PC-3 (cell line): ENCODE measurements at regions not wholly inside any gene's neighbourhood (a gene's known extent, or its start where the extent isn't known, plus 50 kb on each side); places are given as distances from the start of the nearest gene placed in this dataset.
A peak's percentile ranks its signal among the peaks of the same experiment; 100 is the strongest.

Source experiments
- CTCF ChIP-seq: fragments of 300-600 bp; sonication (generic); conservative IDR thresholded peaks from 2 replicates; pipeline ENCODE4 v1.5.1; 2017; ENCODE audit warnings: antibody characterized with exemption, low read depth, mild to moderate bottlenecking, low read length
- EZH2 ChIP-seq: fragments of 300-600 bp; sonication (generic); IDR thresholded peaks from one replicate; pipeline ENCODE4 v1.6.1; 2017; ENCODE audit warnings: antibody characterized with exemption, mild to moderate bottlenecking, low read length; ENCODE audit not compliant: unreplicated experiment
- EZH2phosphoT487 ChIP-seq: fragments of 300-600 bp; sonication (generic); IDR thresholded peaks from 2 replicates; pipeline ENCODE4 v1.6.1; 2018; ENCODE audit warnings: mild to moderate bottlenecking, antibody characterized with exemption, low read length, borderline replicate concordance

DNA sequence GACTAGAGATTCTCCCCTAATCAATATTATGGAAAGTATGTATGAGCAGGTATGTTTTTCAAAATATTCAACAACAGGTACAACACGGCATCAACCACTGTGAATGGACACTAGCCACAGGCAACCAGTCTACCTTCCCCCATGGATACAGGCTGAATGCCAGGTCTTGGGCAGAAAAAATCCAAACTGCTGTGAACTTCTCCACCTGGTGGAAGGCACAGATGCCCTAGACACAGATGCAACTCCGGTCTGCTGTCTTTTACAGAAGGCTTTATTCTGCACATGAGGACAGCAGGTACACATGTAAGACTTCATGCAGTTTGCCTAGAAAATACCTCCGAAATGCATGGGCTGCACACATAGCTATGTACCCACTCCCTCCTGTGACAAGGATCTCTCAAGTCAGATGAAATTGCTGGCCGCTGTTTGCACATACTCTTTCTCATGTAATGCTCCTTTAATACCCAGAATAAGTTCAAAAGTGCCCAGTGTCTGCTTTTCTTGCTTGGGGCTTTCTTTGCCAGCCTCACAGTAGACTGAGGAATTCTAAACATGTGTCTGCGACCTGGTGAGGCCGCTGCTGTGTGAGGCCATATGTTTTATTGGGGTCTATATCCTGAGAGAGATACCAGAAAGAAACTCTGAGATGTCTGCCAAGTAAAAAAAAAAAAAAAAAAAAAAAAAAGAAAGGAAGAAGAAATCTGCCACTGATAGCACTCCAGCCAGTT lies 325.9 kb downstream of the FOXO1 start:
- TF ChIP-seq CTCF (peak; percentile 41), EZH2phosphoT487 (no peak), EZH2 (no peak)
